Ishikawa (cell line): ENCODE measurements at regions not wholly inside any gene's neighbourhood (a gene's known extent, or its start where the extent isn't known, plus 50 kb on each side); places are given as distances from the start of the nearest gene placed in this dataset.

Experiments
- CEBPB ChIP-seq: IDR thresholded peaks from 2 replicates; pipeline ENCODE4 v1.6.1; 2012
- CREB1 ChIP-seq: IDR thresholded peaks from 2 replicates; pipeline ENCODE4 v1.6.1; 2012; ENCODE audit warnings: low read depth
- EGR1 ChIP-seq: IDR thresholded peaks from 2 replicates; pipeline ENCODE4 v1.6.1; 2012
- EP300 ChIP-seq: IDR thresholded peaks from 2 replicates; pipeline ENCODE4 v1.6.1; 2012; ENCODE audit warnings: borderline replicate concordance
- FOXM1 ChIP-seq: IDR thresholded peaks from 2 replicates; pipeline ENCODE4 v1.6.1; 2012; ENCODE audit warnings: low read depth, borderline replicate concordance
- NFIC ChIP-seq: IDR thresholded peaks from 2 replicates; pipeline ENCODE4 v1.6.1; 2012
- RAD21 ChIP-seq: IDR thresholded peaks from 2 replicates; pipeline ENCODE4 v1.6.1; 2012; ENCODE audit warnings: low read depth
- REST ChIP-seq: IDR thresholded peaks from 2 replicates; pipeline ENCODE4 v1.6.1; 2012; ENCODE audit warnings: low read depth, mild to moderate bottlenecking
- TAF1 ChIP-seq: IDR thresholded peaks from 2 replicates; pipeline ENCODE4 v1.6.1; 2012; ENCODE audit warnings: low read depth, mild to moderate bottlenecking
- USF1 ChIP-seq: IDR thresholded peaks from 2 replicates; pipeline ENCODE4 v1.6.1; 2012
- YY1 ChIP-seq: IDR thresholded peaks from 2 replicates; pipeline ENCODE4 v1.6.1; 2012; ENCODE audit warnings: low read depth
- TF ChIP-seq, protein P1 (sequence below): IDR thresholded peaks from 2 replicates; pipeline ENCODE4 v1.6.1; 2012

DNA sequence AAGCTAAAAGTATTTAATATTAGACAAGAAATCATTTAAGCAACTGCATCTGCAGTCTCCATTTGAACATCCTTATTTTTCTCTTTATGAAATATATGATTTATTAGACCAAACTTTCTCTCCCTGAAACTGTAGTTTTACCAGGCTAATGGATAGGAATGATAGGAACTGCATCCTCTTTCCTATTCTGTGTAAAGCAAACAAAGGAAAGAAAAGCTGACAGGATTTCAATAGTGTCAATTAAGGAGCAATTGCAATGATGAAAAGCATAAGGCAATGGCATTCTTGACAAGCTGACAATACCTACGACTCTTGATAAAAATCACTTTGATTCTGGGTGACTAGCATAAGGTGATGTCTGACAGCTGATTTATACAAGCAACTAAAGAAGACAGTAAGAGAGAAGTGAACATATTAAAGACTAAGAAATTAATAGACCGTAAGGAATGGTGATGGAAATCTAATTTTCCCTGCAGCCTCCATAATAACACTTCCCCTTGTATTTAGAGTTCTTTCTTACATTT lies 502.5 kb downstream of the TECRL start:
- TF ChIP-seq REST (no peak), TAF1 (no peak), RAD21 (no peak), YY1 (no peak), NFIC (no peak), USF1 (no peak), CEBPB (no peak), EP300 (no peak), EGR1 (no peak), CREB1 (no peak), FOXM1 (no peak)
- TF ChIP-seq, protein P1, sequence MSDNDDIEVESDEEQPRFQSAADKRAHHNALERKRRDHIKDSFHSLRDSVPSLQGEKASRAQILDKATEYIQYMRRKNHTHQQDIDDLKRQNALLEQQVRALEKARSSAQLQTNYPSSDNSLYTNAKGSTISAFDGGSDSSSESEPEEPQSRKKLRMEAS: no peak
